Cardiac fibroblast (primary cell): ENCODE measurements at regions not wholly inside any gene's neighbourhood (a gene's known extent, or its start where the extent isn't known, plus 50 kb on each side); places are given as distances from the start of the nearest gene placed in this dataset.

Source experiments
- DNase-seq, 2 donors: peaks; one replicate each; pipeline versions ENCODE4 v3.0.0 to v3.0.0-alpha.2; 2010; ENCODE audit warnings: low read depth in 2 of 2
- H3K4me3 ChIP-seq, 2 donors: replicated peaks in 1 of 2; 1 replicate in 1 of 2; 2 replicates in 1 of 2; pipeline ENCODE4 v1.5.1; 2011; ENCODE audit warnings: low read depth in 2 of 2, low read length in 2 of 2, mild to moderate bottlenecking in 2 of 2, moderate library complexity in 1 of 2
- CTCF ChIP-seq: IDR thresholded peaks from one replicate; pipeline ENCODE4 v1.5.1; 2011; ENCODE audit warnings: low read depth, mild to moderate bottlenecking, low read length, inconsistent platforms

GRCh38 chr5:63128761-63129160, 550.1 kb downstream of the LRRC70 start:
- H3K4me3 ChIP-seq = no peak overlapping the region
- DNase-seq = no peak
- no peak for TF ChIP-seq CTCF

GRCh38 chr5:63128018-63128417, 549.4 kb downstream of the LRRC70 start:
- DNase-seq = no peak
- no peak for TF ChIP-seq CTCF
- H3K4me3 ChIP-seq = no peak overlapping the region

- peak; percentile 22 to 66 for DNase-seq
- no peak for TF ChIP-seq CTCF
- H3K4me3 ChIP-seq = no peak overlapping the region
Measured at GRCh38 chr5:63127054-63127453, 548.4 kb downstream of the LRRC70 start.

- H3K4me3 ChIP-seq = no peak overlapping the region
- DNase-seq = peak; percentile 67
- peak; percentile 66 for TF ChIP-seq CTCF
Measured at GRCh38 chr5:63125862-63126261, 547.2 kb downstream of the LRRC70 start.

GRCh38 chr5:63125392-63125791, 546.8 kb downstream of the LRRC70 start:
- DNase-seq = no peak
- TF ChIP-seq CTCF = no peak
- no peak overlapping the region for H3K4me3 ChIP-seq

- no peak overlapping the region for H3K4me3 ChIP-seq
Measured at GRCh38 chr5:63124266-63124665, 545.6 kb downstream of the LRRC70 start.

More at GRCh38 chr5:63124266-63124665, 545.6 kb downstream of the LRRC70 start:
- DNase-seq = no peak
- no peak for TF ChIP-seq CTCF
